ENCODE measurements at regions not wholly inside any gene's neighbourhood (a gene's known extent, or its start where the extent isn't known, plus 50 kb on each side); places are given as distances from the start of the nearest gene placed in this dataset.

- TF ChIP-seq POLR2A (IDR thresholded peaks at IDR 0.05; ENCODE audit: extremely low read depth, insufficient read length) (no peak), MYC (IDR thresholded peaks at IDR 0.05; ENCODE audit: low read depth, low read length) (no peak), MAX (IDR thresholded peaks at IDR 0.05; ENCODE audit: low read depth, low read length) (no peak), CTCF (IDR thresholded peaks at IDR 0.05; ENCODE audit: low read depth, low read length) (no peak)
- DNase-seq (ENCODE audit: low read depth): no peak
Observed at GRCh38 chr16:86458149-86458777, 52.1 kb upstream of the FOXF1 start.

GRCh38 chr16:86459266-86459665, 51.1 kb upstream of the FOXF1 start:
- TF ChIP-seq MAX (IDR thresholded peaks at IDR 0.05; ENCODE audit: low read depth, low read length): no peak
- no peak for DNase-seq (ENCODE audit: low read depth)
- no peak overlapping the region for H3K4me3 ChIP-seq (ENCODE audit: low read depth, low read length)

More at GRCh38 chr16:86458149-86458777, 52.1 kb upstream of the FOXF1 start:
- no peak overlapping the region for H3K4me3 ChIP-seq (ENCODE audit: low read depth, low read length)
